ENCODE measurements at regions not wholly inside any gene's neighbourhood (a gene's known extent, or its start where the extent isn't known, plus 50 kb on each side); places are given as distances from the start of the nearest gene placed in this dataset.

GRCh38 chr3:135490219-135490915, 475.2 kb upstream of the PPP2R3A start:
- DNase-seq = no peak

DNA sequence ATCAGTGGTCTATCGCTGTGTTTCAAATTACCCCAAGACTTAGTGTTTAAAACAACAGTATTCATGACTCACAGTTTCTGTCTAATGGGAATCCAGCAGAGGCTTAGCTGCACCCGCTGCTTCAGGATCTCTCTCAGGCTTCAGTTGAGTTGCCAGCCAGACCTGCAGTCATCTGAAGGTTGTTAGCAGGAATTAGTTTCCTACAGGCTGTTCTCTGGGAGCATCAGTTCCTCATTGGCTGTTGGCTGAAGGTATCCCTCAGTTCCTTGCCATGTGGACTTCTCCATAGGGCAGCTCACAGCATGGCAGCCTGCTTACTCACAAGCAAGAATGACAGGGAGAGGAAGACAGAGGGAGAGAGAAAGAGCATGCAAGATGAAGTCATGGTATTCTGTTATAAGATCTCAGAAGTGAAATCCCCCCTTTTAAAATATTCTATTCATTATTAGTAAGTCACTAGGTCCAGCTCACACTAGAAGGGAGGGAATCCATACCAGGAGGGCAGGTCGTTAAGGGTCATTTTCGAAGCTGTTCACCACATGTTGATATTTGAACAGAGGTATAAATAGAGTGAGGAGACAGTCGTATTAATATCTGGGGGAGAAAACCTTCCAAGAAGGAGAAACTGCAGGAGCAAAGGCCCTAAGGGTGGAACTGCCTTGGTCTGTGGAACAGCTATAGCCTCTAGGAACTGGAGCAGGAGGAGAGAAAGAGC, 473.9 kb upstream of the PPP2R3A start:
- DNase-seq = no peak

GRCh38 chr3:135495891-135496290, 469.6 kb upstream of the PPP2R3A start:
- DNase-seq = peak; percentile 6

GRCh38 chr3:135497979-135498378, 467.5 kb upstream of the PPP2R3A start:
- no peak for DNase-seq

GRCh38 chr3:135499426-135499825, 466.1 kb upstream of the PPP2R3A start:
- DNase-seq = no peak

DNA sequence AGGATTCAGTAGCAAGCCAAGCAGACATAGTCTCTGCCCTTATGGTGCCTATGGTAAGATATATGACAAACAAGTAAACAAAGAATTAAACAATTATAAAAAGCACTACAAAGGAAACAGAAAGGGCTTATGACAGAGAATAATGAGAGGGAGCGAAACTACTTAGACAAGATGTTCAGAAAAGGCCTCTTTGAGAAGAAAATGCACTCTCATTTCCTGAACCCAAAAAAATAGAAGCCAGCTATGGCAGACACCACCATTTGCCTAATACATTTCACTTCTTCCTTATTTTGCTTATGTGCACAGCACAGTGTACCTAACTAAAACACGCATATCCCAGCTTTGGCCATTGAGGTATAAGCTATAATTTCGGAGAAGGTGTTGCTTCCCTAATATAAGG, 465.5 kb upstream of the PPP2R3A start:
- no peak for DNase-seq

- no peak for DNase-seq
Measured at GRCh38 chr3:135503065-135503759, 462.3 kb upstream of the PPP2R3A start.

- peak; percentile 27 for DNase-seq
Measured at GRCh38 chr3:135503760-135504686, 461.5 kb upstream of the PPP2R3A start.

DNA sequence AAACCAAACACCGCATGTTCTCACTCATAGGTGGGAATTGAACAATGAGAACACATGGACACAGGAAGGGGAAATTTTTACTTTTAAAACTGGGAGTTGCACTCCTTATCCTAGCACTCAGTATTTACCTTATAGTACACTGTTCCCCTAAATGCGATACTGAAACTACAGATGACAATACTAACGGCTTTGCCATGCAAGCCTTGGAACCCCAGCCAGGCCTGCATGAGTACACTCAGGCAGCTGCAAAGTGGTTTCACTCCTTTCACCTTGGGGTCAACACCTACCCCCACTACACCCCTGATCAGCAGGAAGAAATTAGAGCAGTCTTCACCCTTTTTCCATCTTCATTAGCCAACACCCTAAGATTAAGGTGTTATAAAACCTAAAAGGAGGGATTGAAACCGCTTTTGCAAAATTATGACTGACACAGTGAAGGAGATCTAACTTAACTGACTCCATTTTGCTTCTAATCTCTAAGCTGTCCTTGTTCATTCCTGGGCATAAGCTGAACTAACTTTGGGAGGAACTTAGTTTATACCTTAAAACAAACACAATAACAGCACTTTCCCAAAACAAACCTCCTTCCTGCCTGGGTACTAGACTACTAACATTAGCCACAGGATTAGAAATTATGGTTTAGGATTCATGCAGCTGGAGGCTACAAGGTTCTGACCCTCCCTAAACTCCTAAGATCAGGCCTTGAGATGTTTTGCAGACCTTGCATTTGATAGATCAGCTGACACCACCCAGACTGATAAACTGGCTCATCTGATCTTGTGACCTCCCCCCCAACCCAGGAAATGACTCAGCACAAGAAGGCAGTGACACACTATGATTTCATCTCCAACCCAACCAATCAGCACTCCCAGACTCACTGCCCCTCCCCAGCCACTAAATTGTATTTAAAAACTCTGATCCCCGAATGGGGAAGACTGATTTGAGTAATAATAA, 452.1 kb upstream of the PPP2R3A start:
- DNase-seq = no peak

DNA sequence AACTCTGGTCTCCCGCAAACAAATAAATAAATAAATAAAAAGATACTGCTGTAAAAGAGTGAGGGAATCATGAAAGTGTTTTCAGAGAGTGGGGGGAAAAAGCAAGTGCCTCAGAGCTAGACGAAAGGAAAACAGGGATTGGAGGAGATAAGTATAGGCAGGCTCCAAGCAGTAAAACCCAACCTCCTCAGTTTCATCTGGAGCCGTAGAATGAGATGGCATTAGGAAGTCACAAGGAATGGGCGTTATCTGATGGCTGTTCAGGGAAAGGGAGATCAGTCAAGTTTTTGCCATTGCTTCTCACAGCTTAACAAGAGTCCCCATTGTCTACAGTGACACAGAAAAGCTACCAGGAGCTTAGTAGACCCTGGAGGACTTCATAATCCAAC, 451.5 kb upstream of the PPP2R3A start:
- no peak for DNase-seq

- DNase-seq = no peak
Measured at GRCh38 chr3:135516143-135516542, 449.4 kb upstream of the PPP2R3A start.

DNA sequence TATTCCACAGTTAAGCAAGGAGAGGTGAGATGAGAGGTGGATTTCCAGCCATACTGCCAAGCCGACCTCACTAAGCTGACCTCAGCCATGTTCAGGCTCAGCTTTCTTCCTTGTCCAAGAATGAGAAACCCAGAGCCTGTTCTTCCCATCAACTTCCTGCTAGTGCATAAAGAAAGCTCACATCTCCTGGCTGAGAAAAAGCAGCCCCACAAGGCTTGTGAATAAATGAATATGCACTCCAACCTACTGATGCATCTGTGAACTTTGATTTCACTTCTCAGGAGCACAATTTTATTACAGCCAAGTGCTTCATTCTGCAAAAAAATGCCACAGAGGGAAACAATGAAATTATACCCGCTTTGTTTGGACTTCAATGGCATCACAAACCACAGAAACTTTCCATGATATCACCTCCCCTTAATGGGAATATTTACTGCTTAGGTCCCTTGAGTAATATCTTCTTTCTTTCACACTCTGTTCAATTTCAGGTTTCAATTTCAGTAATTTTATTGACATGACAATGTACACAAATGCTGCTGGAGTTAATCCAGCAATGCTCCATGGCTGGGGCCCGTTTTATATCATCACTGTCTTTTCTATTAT, 437.0 kb upstream of the PPP2R3A start:
- no peak for DNase-seq

DNA sequence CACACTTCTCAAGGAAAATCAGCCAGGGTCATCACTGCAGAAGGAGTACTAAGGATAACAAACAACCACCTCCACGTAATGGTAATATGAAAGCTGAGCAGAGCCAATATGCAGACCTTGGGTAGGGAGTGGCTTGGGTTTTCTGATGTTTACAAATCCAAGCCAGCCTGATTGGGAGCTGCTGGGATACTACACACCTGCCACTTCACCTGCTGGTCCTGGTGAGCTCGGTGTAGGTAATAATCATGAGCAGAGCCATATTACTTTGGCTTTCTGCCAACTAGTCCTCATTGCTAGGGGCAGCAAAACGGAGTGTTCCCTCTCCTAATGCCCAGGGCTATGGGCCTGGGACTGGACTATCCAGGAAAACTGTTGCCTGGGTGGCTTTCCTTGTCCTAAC, 433.5 kb upstream of the PPP2R3A start:
- peak; percentile 56 for DNase-seq

DNA sequence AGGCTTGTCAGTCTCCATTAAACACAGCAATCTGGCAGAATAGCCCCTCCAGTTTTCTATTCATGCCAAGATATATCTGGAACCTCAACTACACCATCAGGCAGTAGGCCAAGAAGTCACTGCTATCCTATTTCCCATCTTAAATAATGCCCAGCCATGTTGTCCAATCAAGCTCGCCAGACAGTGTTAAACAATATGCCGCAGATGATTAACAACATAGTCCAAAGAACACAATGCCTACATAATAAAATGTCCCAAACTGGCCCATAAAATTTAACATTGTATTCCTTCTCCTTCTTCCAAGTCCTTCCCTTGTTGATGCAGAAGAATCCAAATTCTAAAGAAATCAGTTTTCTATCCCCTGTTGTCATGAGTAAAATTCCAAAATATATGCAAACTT, 427.4 kb upstream of the PPP2R3A start:
- no peak for DNase-seq

DNA sequence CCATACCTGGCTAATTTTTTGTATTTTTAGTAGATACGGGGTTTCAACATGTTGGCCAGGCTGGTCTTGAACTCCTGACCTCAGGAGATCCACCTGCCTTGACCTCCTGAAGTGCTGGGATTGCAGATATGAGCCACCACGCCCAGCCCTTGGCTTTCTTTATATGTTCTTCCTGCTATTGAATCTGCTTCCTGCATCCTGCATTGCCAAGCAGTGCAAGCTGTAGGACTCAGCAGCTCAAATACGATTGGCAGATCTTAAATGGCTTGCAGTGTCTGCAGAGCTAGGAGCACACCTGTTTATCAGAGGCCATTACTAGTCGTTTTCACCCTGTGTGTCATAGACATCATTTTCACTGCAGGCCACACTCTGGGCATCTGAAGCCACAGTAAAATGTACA, 426.2 kb upstream of the PPP2R3A start:
- no peak for DNase-seq

- DNase-seq = no peak
Measured at GRCh38 chr3:135539854-135540253, 425.7 kb upstream of the PPP2R3A start.

DNA sequence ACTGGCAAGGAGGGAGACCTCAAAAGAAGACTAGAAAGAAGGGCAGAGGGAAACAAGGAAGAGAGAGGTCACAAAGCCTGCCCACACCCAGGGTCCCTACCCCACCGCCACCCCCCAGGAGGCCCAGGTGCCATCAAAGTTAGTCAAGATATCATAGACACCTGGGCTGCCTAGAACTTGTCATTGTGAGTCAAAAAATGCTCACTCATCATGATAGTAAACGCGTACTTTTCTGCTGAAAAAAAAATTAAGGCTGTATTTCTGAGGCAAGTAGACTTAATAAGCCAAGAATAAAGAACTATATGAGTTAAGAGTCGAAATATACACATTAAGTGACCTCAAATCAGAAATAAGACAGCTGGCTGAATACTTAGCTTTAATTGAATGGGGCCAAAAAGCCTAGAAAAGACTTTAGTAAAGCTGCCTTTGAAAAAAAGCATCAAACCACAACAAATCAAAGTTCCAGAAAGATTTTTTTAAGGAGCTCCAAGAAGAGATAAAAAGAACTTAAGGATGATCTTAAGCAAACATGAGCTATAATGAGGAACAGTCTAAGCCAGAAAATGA, 415.5 kb upstream of the PPP2R3A start:
- DNase-seq = no peak

DNA sequence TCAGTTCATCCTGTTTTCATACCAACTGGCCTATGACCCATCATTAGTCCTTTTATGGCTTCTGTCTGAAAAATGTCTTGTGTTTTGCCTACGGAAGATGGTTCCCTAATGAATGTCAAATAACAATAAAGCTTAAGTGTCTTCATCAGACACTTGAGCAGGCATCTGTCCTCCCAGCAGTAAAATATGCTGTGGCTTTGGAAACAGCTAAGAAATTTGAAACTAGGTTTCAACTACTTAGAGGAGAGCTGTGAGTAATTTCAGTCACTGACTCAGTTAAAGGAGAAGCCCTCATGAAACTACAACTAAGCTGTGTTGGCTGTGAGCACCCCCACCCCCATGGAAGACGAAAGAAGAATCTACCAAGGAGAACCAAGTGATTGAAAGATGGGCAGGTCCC, 409.4 kb upstream of the PPP2R3A start:
- DNase-seq = no peak

- no peak for DNase-seq
Measured at GRCh38 chr3:135558150-135558783, 407.3 kb upstream of the PPP2R3A start.

GRCh38 chr3:135558906-135559305, 406.6 kb upstream of the PPP2R3A start:
- no peak for DNase-seq

DNA sequence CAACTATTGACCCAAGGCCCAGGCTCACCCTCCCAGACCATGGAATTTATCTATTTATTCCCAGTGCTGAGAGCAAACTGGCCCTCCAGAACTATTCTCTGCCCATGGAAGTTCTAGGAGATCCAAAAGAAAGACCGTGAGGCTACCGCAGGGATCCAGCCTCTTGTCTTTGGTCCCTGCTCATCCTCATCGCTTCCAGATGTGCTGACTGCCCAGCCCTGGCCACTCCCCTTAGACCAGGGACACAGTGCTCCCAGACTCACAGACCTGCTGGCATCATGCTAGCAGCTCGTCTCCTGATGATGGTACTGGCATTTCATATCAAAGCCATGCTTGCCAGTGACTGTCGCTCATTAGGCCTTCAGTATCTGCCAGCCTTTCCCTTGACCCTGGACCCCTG, 405.7 kb upstream of the PPP2R3A start:
- DNase-seq = no peak

Measured in NCI-H2107 (cell line).